Activated CD4-positive, alpha-beta T cell treated with anti-CD3 and anti-CD28 coated beads, Interleukin-2, Interleukin-4, amounts not matched to agents 100 ng/mL and 50 ng/mL, durations not matched to agents 16 hours and 8 hours (primary cell): ENCODE measurements at regions not wholly inside any gene's neighbourhood (a gene's known extent, or its start where the extent isn't known, plus 50 kb on each side); places are given as distances from the start of the nearest gene placed in this dataset.
"Not testable (repeated sequence)": the region's sequence is repeated elsewhere in the genome, so short reads cannot be mapped to it uniquely, and the experiment has no call there.

Experiments used
- DNase-seq: peaks from one replicate; pipeline ENCODE4 v3.0.0-alpha.2; 2020; ENCODE audit warnings: low spot score

GRCh38 chr4:28225050-28225449 is 1364.4 kb downstream of the STIM2 start:
- DNase-seq = no peak

- DNase-seq = no peak
These were observed 1365.2 kb downstream of the STIM2 start for GRCh38 chr4:28225689-28226353.

- no peak for DNase-seq
These were observed 1366.3 kb downstream of the STIM2 start for GRCh38 chr4:28226962-28227361.

- DNase-seq = no peak
These were observed 1367.1 kb downstream of the STIM2 start for GRCh38 chr4:28227764-28228163.

- DNase-seq = no peak
These were observed 1368.2 kb downstream of the STIM2 start for GRCh38 chr4:28228561-28229491.

GRCh38 chr4:28232376-28232775 is 1371.7 kb downstream of the STIM2 start:
- no peak for DNase-seq

- no peak for DNase-seq
These were observed 1372.3 kb downstream of the STIM2 start for GRCh38 chr4:28232951-28233350.

- no peak for DNase-seq
These were observed 1373.1 kb downstream of the STIM2 start for GRCh38 chr4:28233724-28234123.

GRCh38 chr4:28238876-28239275 is 1378.2 kb downstream of the STIM2 start:
- no peak for DNase-seq

- no peak for DNase-seq
These were observed 1380.4 kb downstream of the STIM2 start for GRCh38 chr4:28241021-28241420.

GRCh38 chr4:28247805-28248204 is 1387.2 kb downstream of the STIM2 start:
- no peak for DNase-seq

- no peak for DNase-seq
These were observed 1387.6 kb downstream of the STIM2 start for GRCh38 chr4:28248269-28248668.

- no peak for DNase-seq
These were observed 1390.0 kb downstream of the STIM2 start for GRCh38 chr4:28250646-28251045.

- DNase-seq = no peak
These were observed 1391.2 kb downstream of the STIM2 start for GRCh38 chr4:28251831-28252230.

- no peak for DNase-seq
These were observed 1393.4 kb downstream of the STIM2 start for GRCh38 chr4:28254003-28254402.

GRCh38 chr4:28256295-28256694 is 1395.7 kb downstream of the STIM2 start:
- DNase-seq = no peak

GRCh38 chr4:28259951-28260350 is 1399.3 kb downstream of the STIM2 start:
- no peak for DNase-seq

- DNase-seq = no peak
These were observed 1406.5 kb downstream of the STIM2 start for GRCh38 chr4:28267166-28267565.

GRCh38 chr4:28269426-28269825 is 1408.8 kb downstream of the STIM2 start:
- DNase-seq = no peak

GRCh38 chr4:28277931-28278330 is 1417.3 kb downstream of the STIM2 start:
- DNase-seq = no peak

- DNase-seq = no peak
These were observed 1418.0 kb downstream of the STIM2 start for GRCh38 chr4:28278676-28279075.

GRCh38 chr4:28279249-28279648 is 1418.6 kb downstream of the STIM2 start:
- DNase-seq = no peak

GRCh38 chr4:28286266-28286665 is 1425.6 kb downstream of the STIM2 start:
- not testable (repeated sequence) for DNase-seq
